ENCODE measurements at regions not wholly inside any gene's neighbourhood (a gene's known extent, or its start where the extent isn't known, plus 50 kb on each side); places are given as distances from the start of the nearest gene placed in this dataset.
A peak's percentile ranks its signal among the peaks of the same experiment; 100 is the strongest.

DNA sequence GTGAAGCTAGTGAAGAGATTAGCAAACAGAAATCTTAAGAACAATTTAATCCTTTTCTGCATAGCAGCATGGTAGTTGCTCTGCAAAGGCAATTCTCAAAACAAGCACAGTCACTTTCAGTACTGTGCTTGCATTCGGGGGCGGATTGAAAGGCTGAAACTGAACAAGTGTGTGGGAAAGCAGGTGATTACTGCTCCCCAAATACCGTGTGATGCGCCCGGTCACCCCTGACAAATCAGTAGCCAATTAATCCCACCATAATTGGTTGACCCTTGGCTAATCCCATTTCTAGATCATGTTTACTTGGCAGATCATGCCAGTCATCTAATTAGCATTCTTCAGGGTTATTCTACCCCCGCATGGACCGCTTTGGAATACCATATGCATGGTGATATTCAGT is 76.5 kb upstream of the ADRB1 start:
- no peak for DNase-seq

DNA sequence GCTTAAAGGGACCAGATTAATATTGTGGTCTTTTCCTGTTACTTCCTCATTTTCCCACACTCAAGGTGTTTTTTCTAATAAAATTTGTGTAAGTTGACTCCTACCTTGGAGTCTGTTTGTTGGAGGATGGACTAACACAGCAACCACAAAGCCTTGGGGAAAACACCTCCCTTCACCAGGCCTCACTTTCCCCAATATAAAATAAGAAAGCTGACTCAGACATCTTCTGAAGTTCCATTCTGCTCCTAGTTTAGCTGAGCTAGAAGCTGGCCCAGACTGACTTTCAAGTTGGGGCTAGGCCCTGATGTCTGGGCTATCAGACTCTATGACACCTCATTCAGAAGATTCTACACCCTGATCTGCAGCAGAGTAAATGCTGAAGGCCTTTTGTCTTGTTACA is 73.0 kb upstream of the ADRB1 start:
- no peak for DNase-seq

DNA sequence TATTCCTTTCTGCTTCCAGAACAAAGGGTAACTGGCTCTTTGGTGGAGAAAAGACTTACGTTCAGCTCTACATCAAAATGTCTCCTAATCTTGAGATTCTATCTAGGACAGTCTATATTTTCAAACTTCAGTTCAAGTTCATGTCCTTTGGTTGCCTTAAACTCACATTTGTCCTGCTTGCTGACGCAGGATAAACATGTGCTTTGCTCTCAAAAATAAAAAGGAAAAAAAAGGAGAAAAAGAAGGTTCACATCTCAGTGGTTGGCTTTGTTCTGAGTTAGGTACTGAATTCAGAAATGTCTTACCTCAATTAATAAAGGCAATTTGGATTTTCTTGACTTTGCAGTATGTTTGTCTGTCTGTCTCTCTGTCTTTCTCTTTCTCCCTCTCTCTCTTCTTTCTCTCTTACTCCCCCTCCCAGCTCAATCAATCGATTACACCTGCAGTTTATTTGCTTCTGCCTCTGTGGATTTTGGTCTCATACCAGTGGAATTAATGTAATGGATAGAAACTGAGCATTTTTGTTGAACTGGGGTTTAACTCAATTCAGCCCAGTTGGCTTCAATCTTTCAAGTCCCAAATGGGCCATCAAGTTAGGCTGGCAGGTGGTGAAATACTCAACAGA is 72.2 kb upstream of the ADRB1 start:
- no peak for DNase-seq

DNA sequence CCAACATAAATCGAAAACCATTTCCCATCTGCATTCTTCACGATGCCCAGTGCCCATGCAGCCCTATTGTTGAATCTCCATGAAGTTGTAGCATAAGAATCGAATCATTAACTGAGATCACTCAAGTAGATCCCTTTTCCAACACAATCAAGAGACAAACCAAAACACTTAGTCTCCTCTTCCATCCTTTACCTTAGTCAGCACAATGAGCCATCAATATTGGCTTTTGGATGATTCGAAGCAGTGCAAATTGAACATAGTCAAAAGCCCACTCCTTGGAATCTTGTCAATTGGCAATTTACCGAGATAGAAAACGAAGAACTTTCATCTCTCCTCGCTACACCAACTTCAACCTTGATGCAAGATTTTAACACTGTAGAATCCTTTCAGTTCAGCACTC is 66.5 kb upstream of the ADRB1 start:
- DNase-seq, result no peak

DNA sequence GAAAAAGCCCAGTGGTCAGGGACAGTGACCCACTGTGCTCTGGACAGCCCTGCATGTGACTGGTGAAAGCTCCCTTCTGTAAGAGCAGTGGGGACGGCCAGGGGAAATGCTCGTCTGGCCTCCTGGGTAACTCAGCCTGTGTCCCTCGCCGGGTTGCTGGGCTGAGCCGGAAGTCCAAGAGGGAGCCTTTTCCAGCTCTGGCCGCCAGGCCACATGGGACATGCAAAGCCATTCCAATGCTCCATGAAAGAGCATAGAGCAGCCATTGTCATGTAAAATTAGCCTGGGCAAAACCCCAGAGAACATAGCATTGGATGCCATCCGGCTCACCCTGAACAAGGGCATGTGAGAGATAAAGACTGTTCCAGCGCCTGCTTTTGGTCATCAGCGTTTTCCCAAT is 64.9 kb upstream of the ADRB1 start:
- no peak for DNase-seq

DNA sequence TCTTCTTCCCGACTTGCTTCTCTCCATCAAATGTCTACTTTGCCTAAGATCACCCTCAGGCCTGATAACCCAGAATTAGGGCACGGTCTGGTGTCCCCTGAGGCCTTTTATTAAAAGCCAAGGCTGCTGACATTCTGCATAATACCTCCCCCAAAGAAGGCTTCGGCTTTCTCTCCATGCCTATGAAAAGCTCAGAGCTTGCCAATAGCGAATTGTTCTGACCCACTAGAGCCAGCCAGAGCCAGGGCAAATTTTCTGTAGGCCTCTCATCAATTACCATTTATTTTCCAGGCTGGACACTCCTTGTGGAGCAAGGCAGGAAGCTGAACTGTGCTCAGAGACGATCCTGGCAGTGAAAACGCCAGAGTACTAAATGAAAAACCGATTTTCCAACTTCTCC is 64.3 kb upstream of the ADRB1 start:
- DNase-seq, result no peak

DNA sequence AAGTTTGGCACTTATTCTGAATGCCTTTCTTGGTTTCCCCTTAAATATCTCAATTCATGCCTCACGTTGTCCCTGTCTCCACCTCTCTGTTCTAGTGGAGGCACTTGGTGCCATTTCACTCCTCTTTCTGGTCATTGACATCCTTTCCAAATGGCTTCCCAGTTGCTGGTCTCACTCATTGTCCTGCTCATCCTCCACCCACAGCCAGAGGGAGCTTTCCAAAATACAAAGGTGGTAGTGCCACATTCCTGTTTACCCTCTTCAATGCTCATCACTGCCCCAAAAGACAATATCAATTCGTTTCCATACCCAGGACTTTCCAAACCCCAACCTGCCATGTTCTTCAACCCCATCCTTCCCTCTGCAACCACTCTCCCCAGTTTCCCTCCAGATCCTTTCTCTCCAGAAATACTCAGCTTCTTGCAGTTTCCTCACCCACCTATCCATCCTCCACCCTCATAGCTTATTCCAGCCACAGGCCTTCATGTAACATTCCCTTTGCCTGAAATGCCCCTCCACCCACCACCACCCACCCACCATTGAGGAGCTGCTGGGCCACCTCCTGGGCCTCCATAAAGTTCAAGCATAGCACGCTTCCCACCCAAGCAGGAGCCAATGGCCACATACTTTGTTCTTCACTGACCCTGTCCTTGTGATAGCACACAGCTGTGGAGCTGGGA is 63.1 kb upstream of the ADRB1 start:
- DNase-seq, result no peak

DNA sequence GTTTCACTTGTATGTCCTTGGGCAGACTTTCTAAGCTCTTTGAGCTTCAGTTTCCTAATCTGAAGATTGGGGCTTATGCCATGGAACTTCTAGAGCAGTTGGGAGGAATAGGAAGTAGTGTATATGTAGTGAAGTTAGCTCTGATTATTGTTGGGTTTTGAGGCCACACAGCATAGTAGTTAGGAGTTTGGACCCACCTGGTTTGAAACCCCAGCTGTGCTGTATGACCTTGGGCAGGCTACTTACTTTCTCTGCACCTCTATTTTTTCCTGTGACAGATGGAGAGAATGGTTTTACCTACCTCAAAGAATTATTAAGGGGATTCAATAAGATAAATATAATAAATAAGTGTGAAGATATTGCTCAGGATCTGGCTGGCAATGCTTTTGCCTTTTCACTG is 61.4 kb upstream of the ADRB1 start:
- no peak for DNase-seq

DNA sequence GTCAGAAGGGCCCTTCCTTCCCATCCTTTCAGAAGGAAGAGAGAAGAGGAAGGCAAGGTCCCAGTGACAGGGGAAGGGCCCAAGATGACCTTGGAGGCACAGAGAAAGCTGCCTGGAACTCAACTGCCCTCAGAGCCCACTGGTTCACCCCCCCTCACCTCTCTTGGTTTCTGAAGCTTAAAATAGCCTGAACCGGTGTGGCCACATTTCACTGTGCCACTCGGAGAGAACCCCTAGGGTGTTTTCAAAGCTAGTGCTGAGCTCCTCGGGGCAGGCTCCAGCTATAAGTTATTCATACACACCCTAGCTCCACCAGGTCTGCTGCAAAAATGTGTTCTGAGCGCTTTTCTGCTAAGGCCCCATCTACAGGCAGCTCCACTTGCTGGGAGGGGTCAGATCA is 60.9 kb upstream of the ADRB1 start:
- DNase-seq, result no peak

DNA sequence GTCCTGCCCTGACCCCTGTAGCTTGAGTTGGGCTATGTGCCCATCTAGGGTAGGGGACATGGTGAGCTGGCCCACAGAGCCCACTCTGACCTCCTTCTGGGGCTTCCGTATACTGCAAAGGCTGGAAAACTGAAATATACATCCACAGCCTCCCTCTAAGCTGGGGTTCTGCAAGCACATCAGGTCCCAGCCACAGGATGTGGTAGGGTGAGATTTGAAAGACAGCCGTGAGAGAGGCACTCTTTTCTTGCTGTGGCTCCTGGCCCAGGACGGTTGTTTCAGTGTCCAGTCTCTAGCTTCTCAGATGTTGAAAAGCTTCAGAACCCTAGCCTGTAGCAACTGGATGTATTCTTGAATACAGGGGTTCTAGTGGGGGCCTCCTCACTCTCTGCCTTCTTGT is 60.1 kb upstream of the ADRB1 start:
- DNase-seq, result peak in 2 of 6 experiments; percentile 2 to 24

DNA sequence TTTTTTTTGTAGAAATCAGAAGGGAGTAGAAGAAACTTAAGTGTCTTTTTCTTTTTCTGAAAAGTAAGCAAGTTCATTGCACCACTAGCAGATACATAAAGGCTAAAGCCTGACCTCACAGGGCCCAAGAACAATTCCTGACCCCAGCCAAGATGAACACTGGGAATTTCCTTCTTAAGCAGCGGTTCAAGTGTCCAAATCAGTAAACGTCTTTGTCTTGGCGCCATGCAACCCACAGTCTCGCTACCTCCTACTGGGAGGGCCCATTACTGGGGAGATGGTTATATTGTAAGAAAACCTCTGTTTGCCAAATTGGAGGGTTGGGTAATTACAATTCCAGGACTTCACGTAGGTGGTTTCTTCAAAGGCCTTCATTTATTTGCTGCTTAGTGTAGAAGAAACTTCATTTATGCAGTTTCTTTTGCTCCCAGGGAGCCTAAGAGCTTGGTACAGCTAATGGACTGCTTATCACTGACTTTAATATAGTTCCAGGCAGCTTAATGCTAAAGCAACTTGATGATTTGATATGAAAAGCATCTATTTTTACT is 58.3 kb upstream of the ADRB1 start:
- DNase-seq, result no peak

DNA sequence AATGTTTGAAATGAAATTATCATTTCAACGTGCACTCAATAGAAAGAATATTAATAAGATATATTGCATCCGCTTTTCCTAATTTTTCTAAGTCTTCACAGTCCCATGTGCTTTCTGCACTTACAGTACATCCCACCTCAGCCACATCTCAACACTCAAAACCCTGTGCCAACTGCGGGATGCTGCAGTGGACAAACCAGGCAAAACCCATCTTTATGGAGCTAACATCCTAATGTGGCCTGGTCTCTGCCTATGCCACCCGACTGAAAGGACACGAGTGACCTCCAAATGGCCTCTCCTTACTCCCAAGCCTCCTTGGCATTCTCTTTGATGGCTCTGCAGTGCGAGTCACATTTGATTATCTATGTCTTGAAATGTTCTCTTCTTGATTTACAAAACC is 57.4 kb upstream of the ADRB1 start:
- no peak for DNase-seq

DNA sequence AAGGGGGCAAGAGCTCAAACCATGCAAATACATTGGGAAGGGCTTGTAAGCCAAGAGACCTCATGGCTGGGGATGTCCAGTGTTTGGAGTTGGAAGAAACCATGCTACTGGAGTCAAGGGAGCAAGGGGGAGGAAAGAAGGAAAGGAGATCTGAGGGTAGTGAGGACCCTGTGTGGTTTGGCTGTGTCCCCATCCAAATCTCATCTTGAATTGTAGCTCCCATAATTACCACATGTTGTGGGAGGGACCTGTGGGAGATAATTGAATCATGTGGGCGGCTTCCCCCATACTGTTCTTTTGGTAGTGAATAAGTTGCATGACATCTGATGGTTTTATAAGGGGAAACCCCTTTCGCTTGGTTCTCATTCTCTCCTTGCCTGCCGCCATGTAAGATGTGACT is 56.5 kb upstream of the ADRB1 start:
- DNase-seq, result no peak

DNA sequence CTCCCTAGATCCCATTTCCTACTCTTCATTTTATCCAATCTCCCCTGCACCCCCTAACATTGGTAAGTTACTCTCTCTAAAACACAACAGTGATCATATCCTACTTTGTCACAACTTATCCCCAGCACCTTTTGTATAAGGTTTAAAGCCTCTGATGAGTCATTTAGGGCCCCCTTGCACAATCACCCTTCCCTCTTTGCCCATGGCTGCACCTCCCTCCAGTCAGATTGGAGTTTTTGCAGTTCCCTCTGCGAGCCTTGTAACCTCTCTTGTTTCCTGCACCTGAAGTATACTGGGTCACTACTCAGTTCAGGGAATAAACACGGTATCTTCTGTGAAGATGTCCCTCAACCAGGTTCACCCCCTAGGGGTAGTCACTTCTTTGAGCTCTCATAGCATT is 55.9 kb upstream of the ADRB1 start:
- DNase-seq, result no peak

DNA sequence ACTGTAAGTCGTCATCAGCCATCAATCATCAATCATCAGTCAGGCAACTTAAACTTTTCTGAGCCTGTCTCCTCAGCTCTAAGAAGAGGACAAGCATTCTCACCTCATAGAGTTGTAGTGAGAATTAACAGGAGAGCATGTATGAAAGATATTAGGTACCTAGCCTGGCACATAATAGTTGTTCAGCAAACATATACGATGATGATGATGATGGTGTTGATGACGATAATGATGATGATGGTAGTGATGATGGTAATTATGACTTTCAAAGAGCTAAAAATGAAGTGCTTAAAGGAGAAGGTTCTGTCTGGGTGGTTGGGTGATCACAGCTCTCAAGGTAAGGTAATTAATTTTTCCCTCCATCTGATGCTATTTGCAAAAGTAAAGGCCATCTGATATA is 55.1 kb upstream of the ADRB1 start:
- no peak for DNase-seq

DNA sequence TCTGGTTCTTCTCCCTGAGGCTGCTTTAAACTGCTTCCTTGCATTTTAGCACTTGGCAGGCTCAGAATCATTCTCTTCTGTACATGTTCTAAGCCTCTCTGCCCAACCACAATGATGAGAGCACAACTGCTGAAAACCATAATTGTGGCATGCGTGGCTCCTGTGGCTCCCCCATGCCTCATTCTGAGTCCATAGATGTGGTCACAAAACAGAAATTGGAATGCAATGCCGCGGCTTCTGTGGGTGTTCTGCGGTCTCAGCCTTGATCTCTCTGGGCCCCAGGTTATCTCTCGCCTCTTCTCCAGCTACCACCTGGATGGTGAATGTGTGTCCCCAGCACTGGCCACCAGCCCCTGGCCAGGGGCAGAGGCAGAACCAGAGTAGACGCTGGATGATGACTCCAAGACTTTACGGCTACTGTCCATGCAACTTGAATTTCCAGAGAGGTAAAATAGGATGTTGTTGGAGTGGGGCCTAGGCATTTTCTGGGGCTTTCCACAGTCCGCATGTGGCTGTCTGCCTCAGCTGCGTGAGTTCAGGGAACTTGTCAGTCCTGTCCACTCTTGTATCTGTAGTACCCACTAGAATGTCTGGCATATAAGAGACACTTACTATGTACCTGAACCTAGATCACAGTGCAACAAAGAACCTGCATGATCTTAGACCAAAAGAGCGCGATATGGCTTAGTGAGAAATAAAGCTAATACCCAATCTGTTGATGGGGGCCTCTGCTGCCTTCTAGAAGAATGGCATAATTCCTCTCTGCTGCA is 52.4 kb upstream of the ADRB1 start:
- DNase-seq, result no peak

DNA sequence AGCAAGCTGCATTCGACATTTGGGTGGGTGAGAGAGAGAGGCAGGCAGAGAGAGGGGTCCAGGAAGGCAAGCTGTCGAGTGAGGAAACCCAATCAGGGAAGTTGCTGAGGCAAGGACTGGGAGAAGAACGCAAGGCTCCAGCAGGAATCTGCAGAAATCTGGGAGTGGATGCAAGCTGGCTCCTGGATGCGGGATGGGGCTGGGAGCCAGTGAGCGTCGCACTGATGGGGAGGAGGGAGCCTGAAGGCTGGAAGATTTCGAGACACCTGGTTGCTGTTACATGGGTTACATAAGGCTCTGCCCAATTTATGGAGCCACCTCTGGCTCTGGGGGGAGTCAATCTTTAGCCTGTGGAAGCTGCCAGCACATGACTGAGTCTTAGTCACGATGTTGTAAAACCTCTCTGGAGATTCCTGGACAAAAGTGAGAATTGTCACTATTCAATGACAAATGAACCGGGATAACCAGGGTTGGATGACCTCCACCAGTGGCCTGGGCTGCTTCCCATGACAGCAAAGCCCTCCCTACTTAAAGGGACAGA is 51.1 kb upstream of the ADRB1 start:
- DNase-seq, result no peak

DNA sequence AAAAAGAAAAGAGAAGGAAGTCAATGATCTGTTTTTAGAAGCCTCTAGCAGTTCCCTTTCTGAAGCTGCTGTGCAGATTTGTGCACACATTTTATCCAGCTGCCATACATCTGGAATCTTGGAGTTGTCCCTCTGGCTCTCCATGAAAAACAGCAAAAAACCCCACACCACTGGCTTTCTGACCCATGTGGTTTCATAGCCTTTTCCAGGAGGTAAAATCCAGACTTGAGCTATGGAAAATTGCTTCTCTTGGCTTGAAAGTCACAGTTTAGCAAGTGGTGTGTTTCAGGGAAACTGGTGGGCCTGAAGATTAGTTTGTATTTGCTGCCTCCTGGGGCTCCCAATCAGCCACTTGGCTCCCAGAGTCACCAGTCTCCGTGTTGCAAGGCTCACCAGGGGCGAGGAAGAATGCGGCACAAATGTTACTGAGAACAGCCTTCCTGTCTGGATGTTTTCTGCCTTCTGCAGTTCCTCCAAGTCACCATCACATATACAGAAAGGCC is 50.1 kb upstream of the ADRB1 start:
- DNase-seq, result no peak
